GM19395 (cell line): ENCODE measurements at regions not wholly inside any gene's neighbourhood (a gene's known extent, or its start where the extent isn't known, plus 50 kb on each side); places are given as distances from the start of the nearest gene placed in this dataset.
"Not testable (repeated sequence)": the region's sequence is repeated elsewhere in the genome, so short reads cannot be mapped to it uniquely, and the experiment has no call there.

ENCODE experiments used
- ATAC-seq: cut with Tn5 transposase; IDR thresholded peaks from one replicate; pipeline ENCODE4 v1.9.1; 2021; ENCODE audit warnings: mild to moderate bottlenecking, moderate library complexity; ENCODE audit not compliant: unreplicated experiment

- ATAC-seq, result no peak
Observed at GRCh38 chr3:3902161-3902560, 102.9 kb downstream of the LRRN1 start.

- ATAC-seq, result no peak
Observed at GRCh38 chr3:3906171-3906570, 106.9 kb downstream of the LRRN1 start.

GRCh38 chr3:3907023-3907422, 107.8 kb downstream of the LRRN1 start:
- ATAC-seq, result no peak

- ATAC-seq, result no peak
Observed at GRCh38 chr3:3918763-3919162, 119.5 kb downstream of the LRRN1 start.

GRCh38 chr3:3919316-3919715, 120.1 kb downstream of the LRRN1 start:
- ATAC-seq, result no peak

- no peak for ATAC-seq
Observed at GRCh38 chr3:3923619-3924018, 124.4 kb downstream of the LRRN1 start.

GRCh38 chr3:3927198-3927597, 128.0 kb downstream of the LRRN1 start:
- no peak for ATAC-seq

GRCh38 chr3:3927965-3928364, 128.7 kb downstream of the LRRN1 start:
- ATAC-seq, result no peak

- ATAC-seq, result not testable (repeated sequence)
Observed at GRCh38 chr3:3941380-3941779, 142.1 kb downstream of the LRRN1 start.

GRCh38 chr3:3951071-3951470, 151.8 kb downstream of the LRRN1 start:
- no peak for ATAC-seq

GRCh38 chr3:3951501-3951900, 152.3 kb downstream of the LRRN1 start:
- no peak for ATAC-seq

- not testable (repeated sequence) for ATAC-seq
Observed at GRCh38 chr3:3962867-3963266, 163.6 kb downstream of the LRRN1 start.

- ATAC-seq, result no peak
Observed at GRCh38 chr3:3984053-3984452, 184.8 kb downstream of the LRRN1 start.

- no peak for ATAC-seq
Observed at GRCh38 chr3:3991598-3991997, 192.4 kb downstream of the LRRN1 start.

- no peak for ATAC-seq
Observed at GRCh38 chr3:3992312-3992874, 193.2 kb downstream of the LRRN1 start.

- peak; percentile 92 for ATAC-seq
Observed at GRCh38 chr3:3998140-3998922, 199.1 kb downstream of the LRRN1 start.

- ATAC-seq, result not testable (repeated sequence)
Observed at GRCh38 chr3:3999340-3999739, 200.1 kb downstream of the LRRN1 start.

- ATAC-seq, result no peak
Observed at GRCh38 chr3:4001976-4002375, 202.7 kb downstream of the LRRN1 start.

- ATAC-seq, result no peak
Observed at GRCh38 chr3:4006288-4006687, 207.1 kb downstream of the LRRN1 start.

- no peak for ATAC-seq
Observed at GRCh38 chr3:4008205-4008604, 209.0 kb downstream of the LRRN1 start.

- no peak for ATAC-seq
Observed at GRCh38 chr3:4011166-4011565, 211.9 kb downstream of the LRRN1 start.

- no peak for ATAC-seq
Observed at GRCh38 chr3:4015426-4015825, 216.2 kb downstream of the LRRN1 start.

GRCh38 chr3:4019501-4019900, 220.3 kb downstream of the LRRN1 start:
- ATAC-seq, result no peak
